Esophagus muscularis mucosa (tissue), 4 donors: ENCODE measurements at regions not wholly inside any gene's neighbourhood (a gene's known extent, or its start where the extent isn't known, plus 50 kb on each side); places are given as distances from the start of the nearest gene placed in this dataset.

Source experiments
- EP300 ChIP-seq: sonication (generic); formaldehyde crosslinking; IDR thresholded peaks from one replicate; pipeline ENCODE4 v1.6.1; 2017; ENCODE audit warnings: antibody characterized with exemption
- POLR2A ChIP-seq: fragments of 450-650 bp; IDR thresholded peaks from one replicate; pipeline ENCODE4 v1.6.1; 2017; ENCODE audit warnings: antibody characterized with exemption, moderate library complexity, mild to moderate bottlenecking, low read depth
- POLR2AphosphoS5 ChIP-seq, 2 donors: sonication (generic); formaldehyde crosslinking; IDR thresholded peaks; one replicate each; pipeline ENCODE4 v1.6.1; 2017; ENCODE audit warnings: antibody characterized with exemption in 2 of 2
- TF ChIP-seq, protein P1 (sequence below), 3 experiments: fragments of 200-600 bp in 2 of 3; fragments of 450-650 bp in 1 of 3; sonication (generic) in 2 of 3; IDR thresholded peaks; one replicate each; pipeline ENCODE4 v1.5.1; 2017 to 2019; ENCODE audit warnings: antibody characterized with exemption in 3 of 3, mild to moderate bottlenecking in 2 of 3, moderate library complexity in 1 of 3

DNA sequence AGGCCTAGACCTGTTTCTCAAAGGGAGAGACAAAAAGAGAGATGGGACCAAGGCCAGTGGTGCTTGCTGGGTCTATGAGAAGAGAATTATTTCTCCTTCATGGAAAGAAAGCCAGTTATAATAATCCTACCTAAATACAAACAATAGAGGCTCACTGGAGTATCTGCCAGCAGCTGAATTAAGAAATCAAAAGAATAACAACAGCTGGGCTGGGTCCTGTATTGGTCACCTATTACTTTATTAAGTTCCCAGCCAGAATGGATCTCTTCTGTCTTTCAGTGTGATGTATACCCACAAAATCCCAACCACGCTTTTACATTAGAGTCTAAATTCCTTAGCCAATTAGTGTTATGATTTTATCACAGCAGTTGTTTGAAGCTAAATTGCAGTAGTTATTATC lies 297.8 kb upstream of the DACH1 start:
- TF ChIP-seq EP300 (no peak), POLR2AphosphoS5 (IDR thresholded peaks at IDR 0.05) (no peak), POLR2A (no peak)
- TF ChIP-seq, protein P1, sequence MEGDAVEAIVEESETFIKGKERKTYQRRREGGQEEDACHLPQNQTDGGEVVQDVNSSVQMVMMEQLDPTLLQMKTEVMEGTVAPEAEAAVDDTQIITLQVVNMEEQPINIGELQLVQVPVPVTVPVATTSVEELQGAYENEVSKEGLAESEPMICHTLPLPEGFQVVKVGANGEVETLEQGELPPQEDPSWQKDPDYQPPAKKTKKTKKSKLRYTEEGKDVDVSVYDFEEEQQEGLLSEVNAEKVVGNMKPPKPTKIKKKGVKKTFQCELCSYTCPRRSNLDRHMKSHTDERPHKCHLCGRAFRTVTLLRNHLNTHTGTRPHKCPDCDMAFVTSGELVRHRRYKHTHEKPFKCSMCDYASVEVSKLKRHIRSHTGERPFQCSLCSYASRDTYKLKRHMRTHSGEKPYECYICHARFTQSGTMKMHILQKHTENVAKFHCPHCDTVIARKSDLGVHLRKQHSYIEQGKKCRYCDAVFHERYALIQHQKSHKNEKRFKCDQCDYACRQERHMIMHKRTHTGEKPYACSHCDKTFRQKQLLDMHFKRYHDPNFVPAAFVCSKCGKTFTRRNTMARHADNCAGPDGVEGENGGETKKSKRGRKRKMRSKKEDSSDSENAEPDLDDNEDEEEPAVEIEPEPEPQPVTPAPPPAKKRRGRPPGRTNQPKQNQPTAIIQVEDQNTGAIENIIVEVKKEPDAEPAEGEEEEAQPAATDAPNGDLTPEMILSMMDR (IDR thresholded peaks at IDR 0.05), result no peak
